Gastrocnemius medialis (tissue), 4 donors: ENCODE measurements at regions not wholly inside any gene's neighbourhood (a gene's known extent, or its start where the extent isn't known, plus 50 kb on each side); places are given as distances from the start of the nearest gene placed in this dataset.

Experiments used
- CTCF ChIP-seq, 5 experiments: fragments of 450-650 bp in 3 of 5; fragments of 200-600 bp in 2 of 5; sonication (generic) in 2 of 5; IDR thresholded peaks in 4 of 5; conservative IDR thresholded peaks in 1 of 5; 1 replicate in 4 of 5; 2 replicates in 1 of 5; pipeline ENCODE4 v1.5.1; 2016 to 2019; ENCODE audit warnings: antibody characterized with exemption in 5 of 5, mild to moderate bottlenecking in 3 of 5, moderate library complexity in 3 of 5
- POLR2A ChIP-seq, 2 donors: fragments of 450-650 bp; IDR thresholded peaks; one replicate each; pipeline ENCODE4 v1.6.1; 2017; ENCODE audit warnings: antibody characterized with exemption in 2 of 2, mild to moderate bottlenecking in 2 of 2, moderate library complexity in 2 of 2

- TF ChIP-seq CTCF (IDR thresholded peaks at IDR 0.05 in 4 of 5, conservative IDR thresholded peaks at IDR 0.05 in 1 of 5) (no peak), POLR2A (IDR thresholded peaks at IDR 0.05) (no peak)
Measured at GRCh38 chr15:95298729-95299128, 1031.8 kb upstream of the NR2F2 start.
